GM21423 (cell line): ENCODE measurements at regions not wholly inside any gene's neighbourhood (a gene's known extent, or its start where the extent isn't known, plus 50 kb on each side); places are given as distances from the start of the nearest gene placed in this dataset.

Experiments used
- ATAC-seq: cut with Tn5 transposase; IDR thresholded peaks from one replicate; pipeline ENCODE4 v1.9.1; 2021; ENCODE audit warnings: mild to moderate bottlenecking, moderate library complexity; ENCODE audit not compliant: unreplicated experiment

GRCh38 chr6:53744321-53744720 lies 50.5 kb upstream of the LRRC1 start:
- no peak for ATAC-seq

DNA sequence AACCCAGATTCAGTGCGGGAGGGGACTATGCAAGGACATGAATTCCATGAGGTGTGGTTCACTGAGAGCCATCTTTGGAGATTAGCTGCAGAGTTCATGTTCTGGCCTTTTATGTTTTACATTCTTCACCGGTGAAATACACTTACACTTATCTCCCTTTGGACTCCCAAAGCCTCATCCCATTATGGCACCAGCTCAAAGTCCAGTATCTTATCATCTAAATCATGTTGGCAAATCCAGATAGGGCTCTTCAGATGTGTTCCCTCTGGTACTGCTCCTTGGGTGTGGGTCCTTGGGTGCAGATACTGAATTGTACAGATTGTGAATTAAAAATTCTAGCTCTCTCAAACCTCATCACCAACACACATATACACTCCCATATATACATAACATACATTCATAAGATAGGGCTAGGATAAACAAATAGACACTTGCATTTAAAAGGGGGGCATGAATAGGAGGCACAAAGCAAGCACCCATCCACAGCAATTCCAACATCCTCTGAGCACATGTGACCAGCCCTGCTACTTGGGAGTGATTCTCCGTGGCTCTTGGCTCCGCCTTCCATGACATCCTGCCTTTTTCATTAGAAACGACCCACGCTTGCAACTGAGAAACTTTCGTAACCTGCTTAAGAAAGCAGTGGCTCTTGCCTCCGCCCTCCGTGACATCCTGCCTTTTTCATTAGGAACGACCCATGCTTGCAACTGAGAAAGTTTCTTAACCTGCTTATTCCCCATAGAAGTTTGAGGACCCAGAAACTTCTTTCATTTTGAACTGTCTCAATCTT lies 53.6 kb upstream of the LRRC1 start:
- ATAC-seq: no peak

DNA sequence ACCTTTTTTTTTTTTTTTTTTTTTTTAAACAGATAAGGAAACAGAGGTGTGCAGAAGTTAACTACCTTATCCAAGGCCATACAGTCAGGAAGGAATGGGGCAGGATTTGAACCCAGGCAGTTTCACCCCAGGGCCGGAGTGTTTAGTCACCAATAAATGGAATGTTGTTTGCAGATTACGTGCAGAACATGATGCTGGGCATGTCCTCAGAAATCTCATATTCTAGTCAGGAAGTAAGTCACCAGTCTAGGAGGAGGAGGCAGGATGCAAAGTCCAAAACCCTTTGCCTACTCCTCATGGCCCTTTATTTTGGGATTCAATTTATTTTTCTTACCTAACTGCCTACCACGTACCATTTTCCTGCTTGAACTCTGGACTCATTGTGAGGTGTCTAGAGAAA lies 57.1 kb upstream of the LRRC1 start:
- ATAC-seq: no peak

DNA sequence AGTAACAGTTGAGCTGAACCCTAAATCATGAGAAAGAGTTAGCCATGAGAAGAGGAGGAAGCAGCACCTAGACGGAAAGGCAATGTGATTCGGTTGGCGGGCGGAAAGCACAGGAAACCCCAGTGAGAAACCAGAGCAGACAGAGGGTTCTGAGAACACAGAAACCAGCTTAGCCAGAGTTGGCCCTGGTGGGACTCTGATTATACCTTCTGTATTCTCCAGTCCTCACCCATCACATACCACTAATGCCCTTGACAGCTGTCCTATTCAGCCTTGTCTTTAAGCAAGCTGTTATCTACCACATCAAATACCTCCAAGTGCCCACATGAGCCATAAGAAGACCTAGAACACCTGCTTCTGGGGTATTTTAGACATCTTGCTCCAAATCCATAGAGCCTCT lies 58.9 kb upstream of the LRRC1 start:
- peak; percentile 76 for ATAC-seq

- ATAC-seq: peak; percentile 68
Observed at GRCh38 chr6:53734473-53735299, 60.1 kb upstream of the LRRC1 start.

DNA sequence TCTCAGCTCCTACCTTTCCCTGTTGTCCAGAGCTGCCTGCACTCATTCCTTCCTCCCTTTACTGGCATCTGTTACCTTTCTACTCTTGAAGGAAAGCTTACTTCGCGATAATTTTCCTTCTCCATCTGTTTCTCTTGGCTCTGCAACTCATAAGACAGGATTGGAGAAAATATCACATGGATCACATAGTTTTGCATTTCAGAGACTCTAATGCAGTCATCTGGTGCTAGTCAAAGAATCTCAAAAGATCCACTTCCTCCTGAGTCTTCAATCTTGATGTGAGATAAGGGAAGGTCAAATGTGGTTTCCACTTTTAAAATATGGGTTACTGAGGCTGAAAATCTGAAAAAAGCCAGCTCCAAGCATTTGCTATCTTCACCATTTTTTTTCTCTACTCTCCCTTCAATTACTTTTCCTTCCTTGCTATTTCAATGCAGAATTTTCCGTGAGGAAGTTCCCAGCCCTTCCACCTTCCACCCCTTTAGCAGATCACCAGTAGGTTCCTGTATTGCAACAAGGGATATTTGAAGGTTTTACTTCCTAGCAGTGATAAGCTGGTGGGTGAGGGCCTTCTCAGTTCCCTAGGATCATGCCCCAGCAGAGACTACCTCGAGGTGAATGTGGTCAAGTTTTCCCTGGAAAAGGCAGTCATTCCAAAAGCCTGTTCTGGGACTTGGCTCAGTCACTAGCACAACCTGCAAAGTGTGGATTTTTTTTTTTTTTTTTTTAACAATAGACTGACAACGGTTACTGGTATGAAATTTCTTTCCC lies 62.8 kb upstream of the LRRC1 start:
- ATAC-seq: no peak

DNA sequence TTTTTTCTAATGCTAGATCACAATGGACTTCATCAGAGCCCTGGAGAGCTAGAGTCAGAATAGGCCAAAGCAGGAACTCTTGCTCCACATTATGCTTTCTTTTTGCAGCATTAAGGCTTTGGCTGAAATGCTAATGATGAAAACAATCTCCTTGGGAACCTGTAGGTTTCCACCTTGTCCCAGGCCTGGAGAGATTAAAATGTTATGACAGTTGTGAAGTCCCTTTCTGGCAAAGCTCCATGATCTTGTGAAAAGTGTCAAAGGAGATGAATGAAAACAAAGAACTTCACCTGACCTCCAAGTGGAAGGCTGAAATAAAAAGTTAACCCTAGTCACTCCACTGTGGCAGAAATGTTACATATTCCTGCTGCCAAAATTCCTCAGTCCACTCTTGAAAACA lies 64.0 kb upstream of the LRRC1 start:
- ATAC-seq: no peak

GRCh38 chr6:53728570-53729194 lies 63.1 kb upstream of the KLHL31 start:
- peak; percentile 62 for ATAC-seq

GRCh38 chr6:53727748-53728147 lies 62.2 kb upstream of the KLHL31 start:
- ATAC-seq: no peak

- ATAC-seq: peak; percentile 79
Observed at GRCh38 chr6:53725791-53726575, 60.4 kb upstream of the KLHL31 start.

- ATAC-seq: no peak
Observed at GRCh38 chr6:53724501-53724900, 58.9 kb upstream of the KLHL31 start.

DNA sequence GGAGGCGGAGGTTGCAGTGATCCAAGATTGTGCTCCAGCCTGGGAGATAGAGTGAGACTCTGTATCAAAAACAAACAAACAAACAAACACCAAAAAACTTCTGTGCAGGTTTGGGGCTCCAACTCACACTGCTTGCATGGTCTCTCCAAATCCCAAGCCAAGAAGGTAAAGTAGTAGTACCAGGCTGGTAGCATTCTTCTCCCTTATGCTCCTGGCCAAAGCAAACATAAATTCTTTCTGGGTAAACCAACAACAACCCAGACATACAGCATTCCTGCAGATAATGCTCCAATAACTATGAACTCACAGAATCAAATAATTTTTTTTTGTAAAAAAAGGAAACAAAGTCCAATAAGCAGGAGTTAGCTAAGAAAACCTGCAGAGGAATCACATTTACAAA lies 57.8 kb upstream of the KLHL31 start:
- ATAC-seq: no peak

- ATAC-seq: no peak
Observed at GRCh38 chr6:53721766-53722165, 56.2 kb upstream of the KLHL31 start.

GRCh38 chr6:53718597-53719460 lies 53.3 kb upstream of the KLHL31 start:
- ATAC-seq: peak; percentile 96

DNA sequence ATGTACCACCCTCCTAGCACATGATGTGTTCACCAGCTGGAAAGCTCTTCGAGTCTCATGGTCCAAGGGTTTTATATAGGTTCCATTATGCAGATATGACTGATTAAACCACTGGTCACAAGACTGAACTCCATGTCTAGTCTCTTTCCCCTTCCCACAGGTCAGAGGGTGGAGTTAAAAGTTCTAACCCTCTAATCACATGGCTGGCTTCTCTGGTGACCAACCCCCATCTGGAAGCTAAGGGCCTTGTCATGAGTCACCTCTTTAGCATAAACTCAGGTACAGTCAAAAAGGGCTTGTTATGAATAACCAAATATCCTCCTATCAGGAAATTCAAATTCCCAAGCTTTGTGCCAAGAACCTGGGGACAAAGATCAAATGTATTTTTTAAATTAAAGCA lies 52.0 kb upstream of the KLHL31 start:
- no peak for ATAC-seq

DNA sequence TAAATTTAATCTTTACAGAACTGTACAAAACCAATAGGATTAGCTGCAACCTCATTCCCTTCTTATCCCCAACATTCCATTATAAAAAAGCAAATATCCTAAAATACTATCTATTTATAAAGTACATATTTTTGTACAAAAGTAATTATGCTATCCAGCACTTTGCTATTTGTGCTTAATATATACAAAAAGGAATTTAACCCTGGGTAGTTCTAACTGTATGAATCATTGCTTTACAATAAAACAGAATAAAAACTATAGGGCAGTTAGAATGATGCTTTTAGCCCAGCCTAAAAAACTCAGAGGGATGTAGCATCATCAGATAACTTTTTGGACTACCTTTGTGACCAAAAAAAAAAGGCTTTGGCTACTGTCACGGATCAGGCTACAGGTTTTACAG lies 49.9 kb upstream of the KLHL31 start:
- no peak for ATAC-seq
